CD14-positive monocyte (primary cell): ENCODE measurements at regions not wholly inside any gene's neighbourhood (a gene's known extent, or its start where the extent isn't known, plus 50 kb on each side); places are given as distances from the start of the nearest gene placed in this dataset.

Source experiments
- DNase-seq, 3 donors: peaks; one replicate each; pipeline ENCODE4 v3.0.0-alpha.2; 2011 to 2022
- H2AFZ ChIP-seq: 2 replicates; pipeline ENCODE4 v1.6.0; 2012; ENCODE audit warnings: mild to moderate bottlenecking, low read depth, low read length, inconsistent platforms; ENCODE audit not compliant: insufficient read depth, poor library complexity, severe bottlenecking
- H3K27ac ChIP-seq, 2 donors: 1 replicate in 1 of 2; 2 replicates in 1 of 2; pipeline ENCODE4 v1.5.1; 2012 to 2013; ENCODE audit warnings: low read length in 2 of 2, control low read depth in 1 of 2, inconsistent platforms in 1 of 2, low read depth in 1 of 2, mild to moderate bottlenecking in 1 of 2
- H3K27me3 ChIP-seq, 2 donors: one replicate each; pipeline versions ENCODE4 v1.6.0 to v1.6.1; 2011 to 2013; ENCODE audit warnings: low read length in 2 of 2; ENCODE audit not compliant: control insufficient read depth in 2 of 2, insufficient read depth in 2 of 2
- H3K36me3 ChIP-seq, 2 donors: replicated peaks in 1 of 2; 1 replicate in 1 of 2; 2 replicates in 1 of 2; pipeline versions ENCODE4 v1.5.1 to v1.6.1; 2012 to 2013; ENCODE audit warnings: low read length in 2 of 2, control low read depth in 1 of 2, inconsistent platforms in 1 of 2, mild to moderate bottlenecking in 1 of 2; ENCODE audit not compliant: insufficient read depth in 2 of 2, control insufficient read depth in 1 of 2
- H3K4me1 ChIP-seq, 2 donors: 1 replicate in 1 of 2; 2 replicates in 1 of 2; pipeline versions ENCODE4 v1.5.1 to v1.6.1; 2012 to 2013; ENCODE audit warnings: low read length in 2 of 2, control low read depth in 1 of 2, inconsistent platforms in 1 of 2, mild to moderate bottlenecking in 1 of 2, moderate library complexity in 1 of 2; ENCODE audit not compliant: insufficient read depth in 2 of 2, control insufficient read depth in 1 of 2
- H3K4me2 ChIP-seq: replicated peaks from 2 replicates; pipeline ENCODE3; 2012; ENCODE audit warnings: low read length, moderate library complexity, mild to moderate bottlenecking; ENCODE audit not compliant: poor library complexity, severe bottlenecking; ENCODE audit errors: extremely low read depth
- H3K4me3 ChIP-seq, 3 experiments: fragments of 200-600 bp in 1 of 3; sonication (generic) in 1 of 3; replicated peaks in 1 of 3; 1 replicate in 2 of 3; 2 replicates in 1 of 3; pipeline ENCODE4 v1.5.1; 2011 to 2013; ENCODE audit warnings: low read length in 3 of 3, mild to moderate bottlenecking in 3 of 3, control low read depth in 2 of 3, low read depth in 2 of 3, inconsistent platforms in 1 of 3, moderate library complexity in 1 of 3
- H3K79me2 ChIP-seq: 2 replicates; pipeline ENCODE4 v1.6.0; 2012; ENCODE audit warnings: mild to moderate bottlenecking, control low read depth, inconsistent platforms, low read length, moderate library complexity; ENCODE audit not compliant: insufficient read depth
- H3K9ac ChIP-seq: 2 replicates; pipeline ENCODE4 v1.6.0; 2017; ENCODE audit warnings: low read length, mild to moderate bottlenecking; ENCODE audit not compliant: insufficient read depth, poor library complexity, severe bottlenecking
- H3K9me3 ChIP-seq, 2 donors: replicated peaks in 1 of 2; 1 replicate in 1 of 2; 2 replicates in 1 of 2; pipeline versions ENCODE4 v1.5.1 to v1.6.1; 2012 to 2013; ENCODE audit warnings: low read length in 2 of 2, control low read depth in 1 of 2; ENCODE audit not compliant: control insufficient read depth in 1 of 2, insufficient read depth in 1 of 2
- H4K20me1 ChIP-seq: 2 replicates; pipeline ENCODE4 v1.6.0; 2012; ENCODE audit warnings: mild to moderate bottlenecking, low read length, control low read depth, moderate library complexity; ENCODE audit not compliant: insufficient read depth
- H3K27ac Mint-ChIP-seq, 7 donors: one replicate each; pipeline ENCODE4 v1.8.0; 2020; ENCODE audit warnings: mild to moderate bottlenecking in 7 of 7, mixed read lengths in 7 of 7, moderate library complexity in 6 of 7, inconsistent platforms in 2 of 7
- H3K27me3 Mint-ChIP-seq, 3 donors: one replicate each; pipeline ENCODE4 v1.8.0; 2021 to 2022; ENCODE audit warnings: low read depth in 3 of 3, mild to moderate bottlenecking in 3 of 3, mixed read lengths in 3 of 3, moderate library complexity in 3 of 3, inconsistent platforms in 1 of 3
- H3K36me3 Mint-ChIP-seq, 2 donors: one replicate each; pipeline ENCODE4 v1.8.0; 2020; ENCODE audit warnings: mixed read lengths in 2 of 2, inconsistent platforms in 1 of 2, mild to moderate bottlenecking in 1 of 2
- H3K4me1 Mint-ChIP-seq: one replicate; pipeline ENCODE4 v1.8.0; 2020; ENCODE audit warnings: mild to moderate bottlenecking, mixed read lengths
- H3K4me3 Mint-ChIP-seq, 2 donors: one replicate each; pipeline ENCODE4 v1.8.0; 2020; ENCODE audit warnings: mild to moderate bottlenecking in 2 of 2, mixed read lengths in 2 of 2, moderate library complexity in 1 of 2
- H3K9me3 Mint-ChIP-seq, 7 donors: one replicate each; pipeline ENCODE4 v1.8.0; 2020 to 2022; ENCODE audit warnings: mixed read lengths in 7 of 7, mild to moderate bottlenecking in 6 of 7, moderate library complexity in 6 of 7, inconsistent platforms in 2 of 7
- CTCF ChIP-seq: fragments of 200-600 bp; IDR thresholded peaks from one replicate; pipeline ENCODE4 v1.8.0; 2022; ENCODE audit warnings: antibody characterized with exemption, mild to moderate bottlenecking
- WGBS: methylation state at CpG from one replicate; pipeline ENCODE4 v1.1.5; 2013; ENCODE audit warnings: missing lambda C conversion rate; ENCODE audit not compliant: insufficient coverage; 5-methylcytosine and 5-hydroxymethylcytosine counted together
- intact Hi-C, 2 donors: fragments of 100-400 bp; cut with micrococcal nuclease; formaldehyde crosslinking; loops; one replicate each; pipeline versions ENCODE4 v1.15.0 to v1.15.1; 2023

GRCh38 chr6:109261811-109262210, 120.5 kb downstream of the CD164 start:
- WGBS, result 100% methylated on average over 5 of the region's 6 CpGs
- Histone ChIP-seq H3K9ac (no peak overlapping the region), H3K27me3 (no peaks in the 10 kb centered on the region), H3K4me3 (no peak overlapping the region), H3K79me2 (no peaks in the 10 kb centered on the region), H3K4me2 (no peak overlapping the region), H3K4me1 (no peaks in the 10 kb centered on the region), H3K27ac (no peak overlapping the region), H3K9me3 (no peaks in the 10 kb centered on the region), H2AFZ (peak overlapping the region; percentile 21), H4K20me1 (no peaks in the 10 kb centered on the region), H3K36me3 (no peaks in the 10 kb centered on the region)
- no peak for DNase-seq
- H3K4me1 Mint-ChIP-seq, result peaks cover 7% of the 10 kb centered on the region
- TF ChIP-seq CTCF, result no peak
- H3K4me3 Mint-ChIP-seq, result no peak overlapping the region
- intact Hi-C loops, result loop anchor here in 1 of 2 donors (10.0 kb wide), 1 partner anchor 47 kb away; no protein-coding TSS in a partner anchor
- peaks cover 0 to 2% (median 0%) of the 10 kb centered on the region in 3 donors for H3K27me3 Mint-ChIP-seq
- H3K9me3 Mint-ChIP-seq, result peaks cover 0 to 9% (median 2%) of the 10 kb centered on the region in 7 donors
- H3K36me3 Mint-ChIP-seq, result no peaks in the 10 kb centered on the region
- H3K27ac Mint-ChIP-seq, result peak overlapping the region in 1 of 7 donors; percentile 34

- H3K36me3 Mint-ChIP-seq, result no peaks in the 10 kb centered on the region
- H3K9ac ChIP-seq, result no peak overlapping the region
Measured at GRCh38 chr6:109260701-109261100, 121.6 kb downstream of the CD164 start.

More at GRCh38 chr6:109260701-109261100, 121.6 kb downstream of the CD164 start:
- Histone ChIP-seq H3K27ac (no peak overlapping the region), H3K36me3 (no peaks in the 10 kb centered on the region), H3K9me3 (no peaks in the 10 kb centered on the region), H3K4me3 (no peak overlapping the region), H3K27me3 (no peaks in the 10 kb centered on the region), H3K79me2 (no peaks in the 10 kb centered on the region), H2AFZ (no peak overlapping the region), H4K20me1 (no peaks in the 10 kb centered on the region), H3K4me2 (no peak overlapping the region), H3K4me1 (no peaks in the 10 kb centered on the region)
- no peak for DNase-seq
- H3K9me3 Mint-ChIP-seq, result peaks cover 0 to 9% (median 2%) of the 10 kb centered on the region in 7 donors
- peaks cover 7% of the 10 kb centered on the region for H3K4me1 Mint-ChIP-seq
- H3K27me3 Mint-ChIP-seq, result peaks cover 0 to 2% (median 0%) of the 10 kb centered on the region in 3 donors
- no peak for TF ChIP-seq CTCF
- H3K27ac Mint-ChIP-seq, result peak overlapping the region in 1 of 7 donors; percentile 15
- H3K4me3 Mint-ChIP-seq, result no peak overlapping the region
- WGBS, result 100% methylated on average over 2 of the region's 3 CpGs
- intact Hi-C loops, result loop anchor here in 1 of 2 donors (10.0 kb wide), 1 partner anchor 46 kb away; no protein-coding TSS in a partner anchor
